Smooth muscle cell (in vitro differentiated cells): ENCODE measurements at regions not wholly inside any gene's neighbourhood (a gene's known extent, or its start where the extent isn't known, plus 50 kb on each side); places are given as distances from the start of the nearest gene placed in this dataset.
A peak's percentile ranks its signal among the peaks of the same experiment; 100 is the strongest.

Source experiments
- DNase-seq: peaks from one replicate; lab custom pipeline; 2025; ENCODE audit not compliant: unreplicated experiment; lab: John Stamatoyannopoulos, UW
- H2AFZ ChIP-seq: fragments of 200-600 bp; sonication (generic); 2 replicates; pipeline ENCODE4 v1.6.0; 2016; ENCODE audit warnings: antibody characterized with exemption, low read depth, mild to moderate bottlenecking
- H3F3A ChIP-seq: fragments of 200-600 bp; sonication (generic); 2 replicates; pipeline ENCODE4 v1.6.0; 2017; ENCODE audit warnings: antibody characterized with exemption, low read depth
- H3K27ac ChIP-seq: fragments of 200-600 bp; sonication (generic); 2 replicates; pipeline ENCODE4 v1.5.1; 2016; ENCODE audit warnings: low read depth, mild to moderate bottlenecking
- H3K27me3 ChIP-seq: fragments of 200-600 bp; sonication (generic); 2 replicates; pipeline ENCODE4 v1.6.1; 2016; ENCODE audit warnings: low read depth, mild to moderate bottlenecking
- H3K36me3 ChIP-seq: fragments of 200-600 bp; sonication (generic); 2 replicates; pipeline ENCODE4 v1.5.1; 2016; ENCODE audit warnings: low read depth
- H3K4me1 ChIP-seq: fragments of 200-600 bp; sonication (generic); 2 replicates; pipeline ENCODE4 v1.5.1; 2016; ENCODE audit warnings: low read depth
- H3K4me2 ChIP-seq: fragments of 200-600 bp; sonication (generic); 2 replicates; pipeline ENCODE4 v1.6.0; 2016; ENCODE audit warnings: mild to moderate bottlenecking
- H3K4me3 ChIP-seq: fragments of 200-600 bp; sonication (generic); 2 replicates; pipeline ENCODE4 v1.5.1; 2016; ENCODE audit warnings: mild to moderate bottlenecking
- H3K79me2 ChIP-seq: fragments of 200-600 bp; sonication (generic); 2 replicates; pipeline ENCODE4 v1.6.0; 2016; ENCODE audit warnings: low read depth, mild to moderate bottlenecking
- H3K9ac ChIP-seq: fragments of 200-600 bp; sonication (generic); 2 replicates; pipeline ENCODE4 v1.6.0; 2016; ENCODE audit warnings: low read depth
- H3K9me3 ChIP-seq: fragments of 200-600 bp; sonication (generic); replicated peaks from 2 replicates; pipeline ENCODE4 v1.5.1; 2016; ENCODE audit warnings: low read depth
- H4K20me1 ChIP-seq: fragments of 200-600 bp; sonication (generic); 2 replicates; pipeline ENCODE4 v1.6.0; 2016; ENCODE audit warnings: low read depth
- WGBS: methylation state at CpG from one replicate; pipeline ENCODE4 v1.1.7; 2016; ENCODE audit warnings: low lambda C conversion rate; 5-methylcytosine and 5-hydroxymethylcytosine counted together
- TF ChIP-seq, protein P1 (sequence below): fragments of 200-600 bp; sonication (generic); IDR thresholded peaks from 2 replicates; pipeline ENCODE4 v1.5.1; 2017; ENCODE audit warnings: borderline replicate concordance, mild to moderate bottlenecking, antibody characterized with exemption; ENCODE audit not compliant: insufficient read depth, poor library complexity, severe bottlenecking

DNA sequence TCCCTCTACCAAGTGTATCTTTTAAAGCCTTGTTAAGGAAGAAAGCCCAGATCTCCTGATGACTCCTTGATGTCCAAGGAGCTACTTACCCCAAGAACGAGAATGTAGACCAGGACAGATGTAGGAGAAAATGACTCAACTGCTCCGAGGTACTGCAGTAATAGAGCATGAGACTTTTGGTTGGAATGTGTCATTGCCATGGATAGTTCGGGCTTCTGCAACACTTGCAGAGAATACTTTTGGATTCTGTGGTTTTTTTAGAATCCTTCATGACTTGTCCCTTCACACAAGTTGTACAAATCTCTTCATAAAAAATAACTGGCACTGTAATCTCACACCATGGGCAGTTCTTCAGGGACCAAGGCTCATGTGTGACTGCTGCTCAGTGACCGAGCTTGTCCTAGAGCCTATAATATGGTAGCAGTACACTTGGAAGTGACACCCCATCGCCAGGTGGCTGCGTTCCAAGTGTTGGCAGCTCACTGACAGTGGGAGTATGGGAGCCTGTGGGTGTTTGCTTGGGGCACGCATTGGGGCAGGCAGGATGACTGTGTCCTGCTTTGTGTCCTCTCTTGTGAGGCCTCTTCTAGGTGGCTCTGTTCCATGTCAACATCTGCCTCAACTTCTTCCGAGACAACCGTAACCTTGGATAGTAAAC lies 87.9 kb upstream of the WDR1 start:
- H3K36me3 ChIP-seq = no peaks in the 10 kb centered on the region
- H4K20me1 ChIP-seq = no peaks in the 10 kb centered on the region
- H2AFZ ChIP-seq = no peak overlapping the region
- H3K9me3 ChIP-seq = no peaks in the 10 kb centered on the region
- TF ChIP-seq, protein P1, sequence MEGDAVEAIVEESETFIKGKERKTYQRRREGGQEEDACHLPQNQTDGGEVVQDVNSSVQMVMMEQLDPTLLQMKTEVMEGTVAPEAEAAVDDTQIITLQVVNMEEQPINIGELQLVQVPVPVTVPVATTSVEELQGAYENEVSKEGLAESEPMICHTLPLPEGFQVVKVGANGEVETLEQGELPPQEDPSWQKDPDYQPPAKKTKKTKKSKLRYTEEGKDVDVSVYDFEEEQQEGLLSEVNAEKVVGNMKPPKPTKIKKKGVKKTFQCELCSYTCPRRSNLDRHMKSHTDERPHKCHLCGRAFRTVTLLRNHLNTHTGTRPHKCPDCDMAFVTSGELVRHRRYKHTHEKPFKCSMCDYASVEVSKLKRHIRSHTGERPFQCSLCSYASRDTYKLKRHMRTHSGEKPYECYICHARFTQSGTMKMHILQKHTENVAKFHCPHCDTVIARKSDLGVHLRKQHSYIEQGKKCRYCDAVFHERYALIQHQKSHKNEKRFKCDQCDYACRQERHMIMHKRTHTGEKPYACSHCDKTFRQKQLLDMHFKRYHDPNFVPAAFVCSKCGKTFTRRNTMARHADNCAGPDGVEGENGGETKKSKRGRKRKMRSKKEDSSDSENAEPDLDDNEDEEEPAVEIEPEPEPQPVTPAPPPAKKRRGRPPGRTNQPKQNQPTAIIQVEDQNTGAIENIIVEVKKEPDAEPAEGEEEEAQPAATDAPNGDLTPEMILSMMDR = no peak
- WGBS = 56% methylated on average over 9 of the region's 9 CpGs
- H3K79me2 ChIP-seq = no peaks in the 10 kb centered on the region
- H3F3A ChIP-seq = no peaks in the 10 kb centered on the region
- peak overlapping the region; percentile 17 for H3K27ac ChIP-seq
- H3K4me1 ChIP-seq = no peaks in the 10 kb centered on the region
- no peak overlapping the region for H3K4me2 ChIP-seq
- no peak for DNase-seq
- no peak overlapping the region for H3K9ac ChIP-seq
- H3K27me3 ChIP-seq = no peaks in the 10 kb centered on the region
- no peak overlapping the region for H3K4me3 ChIP-seq

- Histone ChIP-seq H3K4me1 (no peaks in the 10 kb centered on the region), H3K9me3 (no peaks in the 10 kb centered on the region), H3K79me2 (no peaks in the 10 kb centered on the region), H3F3A (no peaks in the 10 kb centered on the region), H4K20me1 (no peaks in the 10 kb centered on the region), H3K27ac (peak overlapping the region; percentile 15), H3K27me3 (no peaks in the 10 kb centered on the region), H3K4me3 (no peak overlapping the region), H3K36me3 (no peaks in the 10 kb centered on the region), H3K4me2 (no peak overlapping the region), H3K9ac (no peak overlapping the region), H2AFZ (no peak overlapping the region)
- TF ChIP-seq, protein P1 = no peak
- DNase-seq = no peak
- WGBS = 73% methylated on average over 3 of the region's 3 CpGs
Observed at GRCh38 chr4:10203851-10204250, 87.3 kb upstream of the WDR1 start.

GRCh38 chr4:10201381-10202223 lies 85.0 kb upstream of the WDR1 start:
- no peak overlapping the region for H3K4me2 ChIP-seq

More at GRCh38 chr4:10201381-10202223, 85.0 kb upstream of the WDR1 start:
- H4K20me1 ChIP-seq = no peaks in the 10 kb centered on the region
- H3K27me3 ChIP-seq = no peaks in the 10 kb centered on the region
- no peaks in the 10 kb centered on the region for H3K79me2 ChIP-seq
- H3F3A ChIP-seq = no peaks in the 10 kb centered on the region
- H3K36me3 ChIP-seq = no peaks in the 10 kb centered on the region
- H3K9me3 ChIP-seq = no peaks in the 10 kb centered on the region
- no peaks in the 10 kb centered on the region for H3K4me1 ChIP-seq
- H3K9ac ChIP-seq = no peak overlapping the region
- H2AFZ ChIP-seq = no peak overlapping the region
- no peak for DNase-seq
- H3K27ac ChIP-seq = no peak overlapping the region
- H3K4me3 ChIP-seq = no peak overlapping the region
- TF ChIP-seq, protein P1 = no peak
- 82% methylated on average over 3 of the region's 4 CpGs for WGBS
